ENCODE measurements at regions not wholly inside any gene's neighbourhood (a gene's known extent, or its start where the extent isn't known, plus 50 kb on each side); places are given as distances from the start of the nearest gene placed in this dataset.

- H3K4me3 ChIP-seq (ENCODE audit: insufficient read depth in 1 of 2, low read depth in 1 of 2, low read length in 2 of 2) = no peak overlapping the region
- peaks cover 5% of the 10 kb centered on the region for H3K4me1 ChIP-seq (ENCODE audit: control insufficient read depth, insufficient read depth, low read depth, low read length)
- no peak overlapping the region for H2BK5ac ChIP-seq (ENCODE audit: low read depth, low read length, poor library complexity, severe bottlenecking)
- H2BK120ac ChIP-seq (ENCODE audit: low read depth, low read length) = no peak overlapping the region
- no peaks in the 10 kb centered on the region for H3K79me1 ChIP-seq (replicated peaks; ENCODE audit: low read length, poor library complexity, severe bottlenecking)
- H3K4me2 ChIP-seq (ENCODE audit: low read length, poor library complexity, severe bottlenecking) = no peak overlapping the region
- H3K27me3 ChIP-seq (ENCODE audit: control insufficient read depth in 1 of 2, insufficient read depth in 1 of 2, low read length in 2 of 2) = no peaks in the 10 kb centered on the region
- H3K4ac ChIP-seq (ENCODE audit: low read depth in 1 of 2, low read length in 2 of 2) = no peak overlapping the region
- DNase-seq = peak; percentile 93
- H3K23ac ChIP-seq (ENCODE audit: low read length in 2 of 2) = no peak overlapping the region
- H2AK5ac ChIP-seq (ENCODE audit: low read length, severe bottlenecking) = no peak overlapping the region
- peak overlapping the region in 1 of 2 experiments; percentile 86 for H2BK12ac ChIP-seq (ENCODE audit: low read length in 2 of 2)
- H3K9ac ChIP-seq (ENCODE audit: low read length) = peak overlapping the region; percentile 55
- peak overlapping the region; percentile 47 for H4K91ac ChIP-seq (ENCODE audit: low read length)
- 64% methylated on average over 1 of the region's 2 CpGs for WGBS
- no peak overlapping the region for H3K14ac ChIP-seq (ENCODE audit: low read length in 2 of 2)
- no peak overlapping the region for H4K8ac ChIP-seq (ENCODE audit: low read length)
- H3K36me3 ChIP-seq (ENCODE audit: control insufficient read depth in 1 of 2, insufficient read depth in 2 of 2, low read depth in 1 of 2, low read length in 2 of 2) = no peaks in the 10 kb centered on the region
- H3K9me3 ChIP-seq (ENCODE audit: control insufficient read depth, low read length) = no peaks in the 10 kb centered on the region
- H2AFZ ChIP-seq (ENCODE audit: low read depth, low read length) = no peak overlapping the region
- H3K27ac ChIP-seq (ENCODE audit: low read length, poor library complexity, severe bottlenecking) = peak overlapping the region; percentile 81
- no peak overlapping the region for H2BK15ac ChIP-seq (ENCODE audit: low read depth, poor library complexity, severe bottlenecking)
- no peak overlapping the region for H3K18ac ChIP-seq (ENCODE audit: low read depth in 1 of 2, low read length in 2 of 2)
Measured at GRCh38 chr6:47168180-47168579, 126.0 kb upstream of the ADGRF1 start.

- no peaks in the 10 kb centered on the region for H3K36me3 ChIP-seq (ENCODE audit: control insufficient read depth in 1 of 2, insufficient read depth in 2 of 2, low read depth in 1 of 2, low read length in 2 of 2)
- no peak overlapping the region for H2BK15ac ChIP-seq (ENCODE audit: low read depth, poor library complexity, severe bottlenecking)
- H3K4me3 ChIP-seq (ENCODE audit: insufficient read depth in 1 of 2, low read depth in 1 of 2, low read length in 2 of 2) = no peak overlapping the region
- H2BK5ac ChIP-seq (ENCODE audit: low read depth, low read length, poor library complexity, severe bottlenecking) = no peak overlapping the region
- H3K27me3 ChIP-seq (ENCODE audit: control insufficient read depth in 1 of 2, insufficient read depth in 1 of 2, low read length in 2 of 2) = no peaks in the 10 kb centered on the region
- no peak overlapping the region for H3K4ac ChIP-seq (ENCODE audit: low read depth in 1 of 2, low read length in 2 of 2)
- H3K23ac ChIP-seq (ENCODE audit: low read length in 2 of 2) = no peak overlapping the region
- peak; percentile 77 for DNase-seq
- 95% methylated on average over 1 of the region's 1 CpG for WGBS
- no peak overlapping the region for H3K14ac ChIP-seq (ENCODE audit: low read length in 2 of 2)
- H3K18ac ChIP-seq (ENCODE audit: low read depth in 1 of 2, low read length in 2 of 2) = no peak overlapping the region
- H4K91ac ChIP-seq (ENCODE audit: low read length) = no peak overlapping the region
- no peak overlapping the region for H2AK5ac ChIP-seq (ENCODE audit: low read length, severe bottlenecking)
- H4K8ac ChIP-seq (ENCODE audit: low read length) = no peak overlapping the region
- no peak overlapping the region for H3K27ac ChIP-seq (ENCODE audit: low read length, poor library complexity, severe bottlenecking)
- no peak overlapping the region for H3K4me2 ChIP-seq (ENCODE audit: low read length, poor library complexity, severe bottlenecking)
- H2BK120ac ChIP-seq (ENCODE audit: low read depth, low read length) = no peak overlapping the region
- H3K9me3 ChIP-seq (ENCODE audit: control insufficient read depth, low read length) = no peaks in the 10 kb centered on the region
- peaks cover 5% of the 10 kb centered on the region for H3K4me1 ChIP-seq (ENCODE audit: control insufficient read depth, insufficient read depth, low read depth, low read length)
- no peak overlapping the region for H2AFZ ChIP-seq (ENCODE audit: low read depth, low read length)
- H3K9ac ChIP-seq (ENCODE audit: low read length) = no peak overlapping the region
- no peak overlapping the region for H2BK12ac ChIP-seq (ENCODE audit: low read length in 2 of 2)
- H3K79me1 ChIP-seq (replicated peaks; ENCODE audit: low read length, poor library complexity, severe bottlenecking) = no peaks in the 10 kb centered on the region
Measured at GRCh38 chr6:47165918-47166317, 123.8 kb upstream of the ADGRF1 start.

GRCh38 chr6:47164877-47165276 lies 122.7 kb upstream of the ADGRF1 start:
- Histone ChIP-seq H3K4me3 (ENCODE audit: insufficient read depth in 1 of 2, low read depth in 1 of 2, low read length in 2 of 2) (no peak overlapping the region), H2BK120ac (ENCODE audit: low read depth, low read length) (no peak overlapping the region), H4K8ac (ENCODE audit: low read length) (no peak overlapping the region), H2BK5ac (ENCODE audit: low read depth, low read length, poor library complexity, severe bottlenecking) (no peak overlapping the region), H3K9ac (ENCODE audit: low read length) (no peak overlapping the region), H3K14ac (ENCODE audit: low read length in 2 of 2) (no peak overlapping the region), H2AK5ac (ENCODE audit: low read length, severe bottlenecking) (no peak overlapping the region), H3K27ac (ENCODE audit: low read length, poor library complexity, severe bottlenecking) (no peak overlapping the region), H2BK12ac (ENCODE audit: low read length in 2 of 2) (no peak overlapping the region), H3K79me1 (replicated peaks; ENCODE audit: low read length, poor library complexity, severe bottlenecking) (no peaks in the 10 kb centered on the region), H3K18ac (ENCODE audit: low read depth in 1 of 2, low read length in 2 of 2) (no peak overlapping the region), H2AFZ (ENCODE audit: low read depth, low read length) (no peak overlapping the region), H3K23ac (ENCODE audit: low read length in 2 of 2) (no peak overlapping the region), H3K36me3 (ENCODE audit: control insufficient read depth in 1 of 2, insufficient read depth in 2 of 2, low read depth in 1 of 2, low read length in 2 of 2) (no peaks in the 10 kb centered on the region), H4K91ac (ENCODE audit: low read length) (no peak overlapping the region), H3K4me2 (ENCODE audit: low read length, poor library complexity, severe bottlenecking) (no peak overlapping the region), H3K27me3 (ENCODE audit: control insufficient read depth in 1 of 2, insufficient read depth in 1 of 2, low read length in 2 of 2) (no peaks in the 10 kb centered on the region), H3K4ac (ENCODE audit: low read depth in 1 of 2, low read length in 2 of 2) (no peak overlapping the region), H2BK15ac (ENCODE audit: low read depth, poor library complexity, severe bottlenecking) (no peak overlapping the region), H3K4me1 (ENCODE audit: control insufficient read depth, insufficient read depth, low read depth, low read length) (peaks cover 4% of the 10 kb centered on the region), H3K9me3 (ENCODE audit: control insufficient read depth, low read length) (no peaks in the 10 kb centered on the region)
- DNase-seq = no peak

- Histone ChIP-seq H3K79me1 (replicated peaks; ENCODE audit: low read length, poor library complexity, severe bottlenecking) (no peaks in the 10 kb centered on the region), H3K27ac (ENCODE audit: low read length, poor library complexity, severe bottlenecking) (no peak overlapping the region), H3K9ac (ENCODE audit: low read length) (no peak overlapping the region), H2BK12ac (ENCODE audit: low read length in 2 of 2) (peak overlapping the region; percentile 18 to 21), H3K14ac (ENCODE audit: low read length in 2 of 2) (no peak overlapping the region), H4K91ac (ENCODE audit: low read length) (no peak overlapping the region), H3K4me2 (ENCODE audit: low read length, poor library complexity, severe bottlenecking) (no peak overlapping the region), H2BK5ac (ENCODE audit: low read depth, low read length, poor library complexity, severe bottlenecking) (no peak overlapping the region), H3K23ac (ENCODE audit: low read length in 2 of 2) (no peak overlapping the region), H3K27me3 (ENCODE audit: control insufficient read depth in 1 of 2, insufficient read depth in 1 of 2, low read length in 2 of 2) (no peaks in the 10 kb centered on the region), H2BK120ac (ENCODE audit: low read depth, low read length) (no peak overlapping the region), H4K8ac (ENCODE audit: low read length) (no peak overlapping the region), H2AFZ (ENCODE audit: low read depth, low read length) (no peak overlapping the region), H3K4me3 (ENCODE audit: insufficient read depth in 1 of 2, low read depth in 1 of 2, low read length in 2 of 2) (no peak overlapping the region), H3K4ac (ENCODE audit: low read depth in 1 of 2, low read length in 2 of 2) (no peak overlapping the region), H3K36me3 (ENCODE audit: control insufficient read depth in 1 of 2, insufficient read depth in 2 of 2, low read depth in 1 of 2, low read length in 2 of 2) (no peaks in the 10 kb centered on the region), H2AK5ac (ENCODE audit: low read length, severe bottlenecking) (no peak overlapping the region), H3K9me3 (ENCODE audit: control insufficient read depth, low read length) (no peaks in the 10 kb centered on the region), H2BK15ac (ENCODE audit: low read depth, poor library complexity, severe bottlenecking) (no peak overlapping the region), H3K18ac (ENCODE audit: low read depth in 1 of 2, low read length in 2 of 2) (no peak overlapping the region), H3K4me1 (ENCODE audit: control insufficient read depth, insufficient read depth, low read depth, low read length) (peaks cover 3% of the 10 kb centered on the region)
- WGBS = 94% methylated on average over 3 of the region's 3 CpGs
- DNase-seq = no peak
Measured at GRCh38 chr6:47163536-47163935, 121.4 kb upstream of the ADGRF1 start.
